ENCODE measurements at regions not wholly inside any gene's neighbourhood (a gene's known extent, or its start where the extent isn't known, plus 50 kb on each side); places are given as distances from the start of the nearest gene placed in this dataset.

DNA sequence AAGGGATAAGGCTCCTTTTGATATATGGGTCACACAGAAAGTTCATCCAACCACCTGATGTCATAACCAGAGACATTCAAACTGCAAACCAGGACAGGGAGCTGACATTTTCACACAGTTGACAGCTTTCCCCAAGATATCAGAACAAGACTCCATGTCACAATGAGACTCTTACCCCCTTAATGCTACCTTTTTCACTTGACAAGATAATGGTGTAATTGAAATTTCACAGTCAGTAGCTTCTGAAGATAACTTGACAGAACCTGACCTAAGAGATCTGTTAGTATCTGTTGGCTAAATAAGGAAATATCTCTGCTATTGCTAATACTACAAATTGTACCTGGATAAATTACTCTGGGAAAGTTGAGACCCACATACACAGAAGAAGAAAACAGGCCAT lies 187.3 kb downstream of the C12orf50 start:
- no peak for DNase-seq (ENCODE audit: low spot score)

GRCh38 chr12:87836190-87836589 lies 193.0 kb downstream of the C12orf50 start:
- no peak for DNase-seq (ENCODE audit: low spot score)

- DNase-seq (ENCODE audit: low spot score), result no peak
These were observed 200.7 kb downstream of the C12orf50 start for GRCh38 chr12:87828382-87828973.

DNA sequence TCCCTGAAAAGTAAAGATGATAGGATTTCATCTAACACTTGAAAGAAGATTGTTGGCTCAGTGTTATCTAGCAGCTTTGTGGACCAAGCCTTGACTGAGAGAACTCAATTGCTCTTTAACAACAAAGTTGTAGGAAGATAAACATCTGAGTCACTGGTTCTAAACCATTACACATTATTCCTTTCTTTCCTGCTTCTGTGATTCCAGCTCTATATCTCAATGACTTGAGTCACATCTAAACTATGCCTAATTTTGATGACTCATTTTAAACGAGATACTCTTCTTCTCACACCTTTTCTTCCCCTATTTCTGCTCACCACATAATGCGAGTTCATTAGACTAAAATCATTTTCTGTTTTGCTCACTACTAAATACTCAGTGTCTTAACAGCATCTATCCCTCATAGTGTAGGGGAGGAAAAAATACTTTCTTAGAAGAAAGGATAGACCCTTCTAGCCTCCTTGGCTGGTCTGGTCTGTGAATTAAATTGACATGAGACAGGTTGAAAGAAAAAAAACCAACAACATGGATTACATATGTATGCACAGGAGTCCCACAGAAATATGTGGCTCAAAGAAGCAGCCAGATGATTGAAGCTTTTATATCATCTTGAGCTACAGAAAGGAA lies 201.4 kb downstream of the C12orf50 start:
- no peak for DNase-seq (ENCODE audit: low spot score)

DNA sequence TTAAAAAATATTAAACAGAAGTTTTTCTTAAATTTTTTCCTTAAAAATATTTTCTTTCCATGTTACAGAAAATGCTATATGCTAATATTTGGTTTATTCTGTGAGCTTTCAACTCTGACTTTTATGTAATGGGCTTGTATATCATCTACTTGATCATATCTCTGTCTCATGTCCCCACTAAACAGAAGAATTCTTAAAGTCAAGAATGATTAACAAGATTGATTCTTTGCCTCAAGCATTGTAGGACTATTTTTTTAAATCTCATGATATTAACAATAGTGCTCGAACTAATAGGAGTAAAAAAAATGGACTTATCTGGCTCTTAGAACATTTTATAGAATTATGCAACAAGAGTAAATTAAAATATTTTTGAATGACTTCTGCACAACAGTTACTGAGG lies 206.3 kb downstream of the C12orf50 start:
- no peak for DNase-seq (ENCODE audit: low spot score)

GRCh38 chr12:87820524-87821202 lies 208.5 kb downstream of the C12orf50 start:
- DNase-seq (ENCODE audit: low spot score), result no peak

GRCh38 chr12:87818441-87818840 lies 210.8 kb downstream of the C12orf50 start:
- no peak for DNase-seq (ENCODE audit: low spot score)

GRCh38 chr12:87815771-87816585 lies 213.2 kb downstream of the C12orf50 start:
- DNase-seq (ENCODE audit: low spot score), result no peak

DNA sequence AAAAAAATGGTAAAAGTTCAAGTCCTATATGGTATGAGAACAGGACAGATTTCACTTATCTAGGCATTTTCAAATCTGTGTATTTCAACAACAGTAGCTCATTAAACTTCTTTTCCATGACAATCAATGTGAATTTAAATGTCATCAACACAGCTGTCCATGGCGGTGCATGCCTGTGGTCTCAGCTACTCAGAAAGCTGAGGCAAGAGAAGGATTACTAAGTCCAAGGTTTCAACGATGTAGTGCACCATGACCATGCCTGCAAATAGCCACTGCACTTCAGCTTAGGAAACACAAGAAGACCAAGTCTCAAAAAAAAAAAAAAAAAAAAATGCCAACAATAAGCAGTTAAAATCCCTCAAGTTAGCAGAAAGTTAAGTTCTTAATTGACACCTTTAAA lies 214.6 kb downstream of the C12orf50 start:
- DNase-seq (ENCODE audit: low spot score), result no peak

DNA sequence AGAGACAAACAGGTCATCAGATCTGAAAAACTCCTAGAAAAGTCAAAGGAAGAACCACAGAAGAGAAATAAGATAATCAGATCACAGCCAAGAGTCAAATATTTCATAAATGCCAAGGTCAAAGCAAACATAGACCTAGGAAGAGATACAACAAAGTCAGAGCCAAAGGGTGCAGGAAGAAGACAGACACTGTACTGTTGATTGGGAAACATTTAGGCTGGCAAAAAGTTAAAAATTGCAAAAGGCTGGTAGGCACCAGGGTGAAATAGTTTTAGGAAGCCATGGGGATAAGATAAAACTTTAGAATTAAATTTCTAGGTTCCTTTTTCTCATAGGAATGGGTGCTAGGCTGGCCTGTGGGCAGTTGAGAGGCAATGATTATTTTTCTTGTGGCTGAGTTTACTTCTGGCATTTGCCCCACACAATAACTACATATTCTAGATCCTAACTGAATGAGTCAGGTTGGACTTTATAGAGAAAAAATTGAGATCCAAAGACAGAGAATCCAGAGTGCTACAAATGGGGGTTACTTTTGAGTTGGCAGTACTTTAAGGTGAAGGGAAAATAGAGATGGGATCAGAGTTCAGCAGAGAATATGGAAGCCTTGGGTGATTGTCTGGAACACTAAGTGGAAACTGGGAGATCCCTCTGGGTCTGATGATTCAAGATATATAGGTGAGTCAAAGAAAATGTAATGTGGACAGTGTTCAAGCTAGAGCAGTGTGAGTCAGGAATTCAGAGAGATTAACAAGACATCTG lies 215.5 kb downstream of the C12orf50 start:
- no peak for DNase-seq (ENCODE audit: low spot score)

DNA sequence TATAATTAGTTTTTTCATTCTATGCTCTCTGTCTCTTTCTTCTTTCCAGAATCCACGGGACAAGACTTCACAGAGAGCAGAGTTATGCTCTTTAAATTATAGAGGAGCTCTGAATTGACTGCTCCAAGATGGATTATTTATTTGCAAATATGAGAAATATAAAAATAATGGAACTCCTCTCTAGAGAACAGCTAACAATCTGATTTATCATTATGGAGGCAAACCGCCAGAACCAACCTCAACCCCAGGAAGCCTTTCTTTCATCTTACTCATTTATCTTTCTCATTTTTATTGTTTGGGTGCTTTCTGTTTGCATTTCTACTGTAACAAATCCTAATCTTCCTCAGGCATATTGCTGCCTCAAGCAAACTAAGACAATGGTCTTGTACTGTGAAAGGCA lies 216.5 kb downstream of the C12orf50 start:
- no peak for DNase-seq (ENCODE audit: low spot score)

DNA sequence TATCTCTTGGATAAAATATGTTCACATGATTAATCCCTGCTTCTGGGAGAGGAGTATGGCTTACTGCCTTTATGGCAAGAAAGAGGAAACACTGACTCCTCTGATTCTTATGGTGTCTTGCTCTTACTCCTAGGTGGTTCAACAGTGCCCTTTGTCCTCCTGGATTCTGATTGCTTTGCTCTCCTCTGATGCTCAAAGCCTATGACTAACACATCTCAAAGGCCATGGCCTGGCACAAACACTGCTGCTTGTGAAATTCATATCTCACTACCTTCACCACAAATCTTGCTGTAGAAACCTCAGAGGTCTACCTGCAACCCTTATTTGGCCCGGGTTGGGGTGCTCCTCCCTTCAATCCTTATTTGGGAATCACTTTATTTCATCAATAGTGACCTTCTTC lies 217.2 kb downstream of the C12orf50 start:
- no peak for DNase-seq (ENCODE audit: low spot score)

DNA sequence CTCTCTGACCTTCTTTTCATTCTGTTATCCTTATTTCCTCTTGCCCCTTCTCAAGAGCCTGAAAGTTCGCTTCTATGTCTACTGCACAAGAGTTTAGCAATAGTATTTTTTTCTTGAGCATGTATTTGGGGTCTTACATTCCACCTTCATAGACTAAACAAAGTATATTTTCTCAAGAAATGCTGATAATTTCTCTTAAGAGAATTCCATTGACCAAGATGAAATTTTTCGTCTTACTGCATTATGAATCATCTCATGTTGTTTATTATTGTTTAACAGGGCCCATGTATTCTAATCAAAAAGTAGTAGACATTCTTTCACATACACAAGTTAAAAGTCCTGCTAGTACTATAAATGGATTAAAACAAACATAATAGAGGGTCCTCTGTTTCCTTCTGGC lies 219.3 kb downstream of the C12orf50 start:
- no peak for DNase-seq (ENCODE audit: low spot score)

DNA sequence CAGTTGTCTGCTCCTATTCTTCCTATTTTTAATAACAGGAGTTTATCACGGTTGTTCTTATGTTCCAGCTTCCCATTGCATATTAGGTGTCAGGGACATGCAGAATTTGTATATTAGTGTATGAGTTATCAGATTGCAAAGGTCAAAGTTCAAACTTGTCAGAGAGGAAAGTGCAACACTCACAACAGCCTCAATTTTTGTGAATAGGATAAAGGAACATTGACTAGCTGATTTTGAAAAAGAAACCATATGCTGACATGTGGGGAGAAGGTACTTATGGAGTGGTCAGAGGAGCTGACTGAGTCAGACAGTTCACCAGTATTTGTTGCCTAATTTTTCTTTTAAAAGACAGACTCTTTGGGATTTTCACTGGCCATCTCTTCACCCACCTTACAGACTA lies 222.1 kb downstream of the C12orf50 start:
- no peak for DNase-seq (ENCODE audit: low spot score)

- DNase-seq (ENCODE audit: low spot score), result no peak
These were observed 222.9 kb downstream of the C12orf50 start for GRCh38 chr12:87806310-87806709.

- DNase-seq (ENCODE audit: low spot score), result no peak
These were observed 224.8 kb downstream of the C12orf50 start for GRCh38 chr12:87804386-87804785.

DNA sequence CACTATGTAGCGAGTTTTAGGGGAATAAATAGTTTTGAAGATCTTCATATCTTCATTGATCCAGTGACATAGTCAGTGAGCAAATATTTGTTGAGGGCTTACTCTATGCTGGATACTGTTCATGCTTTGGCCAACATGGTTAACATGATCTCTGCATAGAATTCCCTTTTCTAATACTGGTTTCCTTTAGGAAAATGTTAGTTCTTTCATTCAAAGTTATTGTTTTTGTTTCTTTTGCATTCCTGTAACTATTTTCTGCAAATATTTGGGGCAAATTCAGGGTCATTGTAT lies 226.5 kb downstream of the C12orf50 start:
- no peak for DNase-seq (ENCODE audit: low spot score)

DNA sequence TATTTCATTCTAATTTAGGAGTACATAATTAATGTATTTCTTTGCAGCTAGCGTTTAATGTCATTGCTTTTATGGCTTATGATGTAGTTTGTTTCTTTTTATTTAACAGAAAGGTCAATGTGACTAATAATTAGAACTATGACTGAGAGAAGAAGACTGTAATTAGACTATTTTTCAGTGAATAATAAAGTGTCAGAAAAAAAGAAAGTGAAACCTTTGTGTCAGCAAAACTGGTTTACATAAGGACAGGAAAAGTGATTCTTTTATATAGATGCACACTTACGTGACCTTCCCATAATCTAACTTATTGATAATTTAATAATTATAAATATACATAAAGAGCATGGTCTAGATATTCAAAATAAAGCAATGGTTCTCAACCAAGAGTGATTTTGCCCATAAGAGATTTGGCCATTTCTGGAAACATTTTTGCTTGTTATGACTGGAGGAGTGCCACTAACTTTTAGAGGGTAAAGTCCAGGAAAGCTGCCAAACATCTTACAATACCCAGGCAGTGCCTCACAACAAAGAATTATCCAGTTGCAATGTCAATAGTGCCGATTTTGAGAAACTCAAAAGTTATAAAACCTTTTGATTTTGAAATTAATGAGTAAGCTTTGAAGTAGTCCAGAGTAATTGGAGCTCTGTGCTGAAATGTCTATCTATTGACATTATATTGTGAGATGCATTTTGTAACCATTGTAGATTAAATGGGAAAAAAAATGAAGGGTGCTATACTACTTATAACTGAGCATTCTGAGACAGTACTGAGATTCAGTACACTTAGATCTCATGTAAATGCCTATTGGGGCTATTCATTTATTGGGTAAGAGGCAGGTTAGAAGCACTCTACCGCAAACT lies 227.1 kb downstream of the C12orf50 start:
- no peak for DNase-seq (ENCODE audit: low spot score)

DNA sequence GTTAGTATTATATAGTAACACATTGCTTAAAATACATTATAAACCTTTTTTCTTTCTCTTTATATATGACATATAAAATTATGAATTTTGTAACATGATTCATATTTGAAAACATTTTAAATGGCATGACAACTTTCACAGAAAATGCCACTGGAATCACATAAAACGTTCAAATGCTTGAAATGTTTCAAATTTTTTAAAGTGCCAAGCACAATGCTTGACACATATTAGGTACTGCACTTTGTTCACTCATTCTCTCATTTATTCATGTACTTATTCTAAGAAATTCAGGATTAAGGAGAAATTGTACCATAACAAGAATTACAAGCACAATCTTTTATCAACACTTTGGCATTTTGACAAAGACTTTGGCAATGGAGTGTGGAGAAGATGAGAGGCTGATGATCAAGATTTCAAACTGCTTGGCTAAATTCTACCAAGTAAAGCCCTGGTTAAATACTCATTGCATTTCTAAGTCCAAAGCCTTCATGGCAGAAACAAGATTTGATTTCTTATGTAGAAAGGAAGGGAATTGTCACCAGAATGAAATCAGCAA lies 232.2 kb downstream of the C12orf50 start:
- no peak for DNase-seq (ENCODE audit: low spot score)

DNA sequence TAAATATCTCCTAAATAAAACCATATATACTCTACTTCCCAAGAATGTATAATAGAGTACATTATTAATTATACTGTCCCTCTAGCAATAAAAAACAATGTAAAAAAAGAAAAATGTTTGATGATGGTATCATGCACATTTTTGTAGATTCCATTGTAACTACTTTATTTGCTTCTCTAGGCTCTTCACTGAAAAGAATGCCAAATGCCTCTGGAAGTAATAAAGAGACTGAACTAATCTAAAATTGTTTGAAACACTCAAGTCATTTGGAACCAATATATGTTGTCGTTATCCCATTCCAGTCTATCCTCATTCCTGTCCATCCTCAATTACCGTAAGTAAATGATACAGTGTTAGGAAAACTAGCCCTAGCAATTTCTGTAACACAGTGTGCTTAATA lies 233.6 kb downstream of the C12orf50 start:
- DNase-seq (ENCODE audit: low spot score), result no peak

- DNase-seq (ENCODE audit: low spot score), result no peak
These were observed 234.3 kb downstream of the C12orf50 start for GRCh38 chr12:87794854-87795253.

All from hematopoietic multipotent progenitor cell treated with erythropoietin and hydrocortisone succinate and interleukin-3 and kit ligand, for 15 days (in vitro differentiated cells).